Endothelial cell of umbilical vein (primary cell): ENCODE measurements at regions not wholly inside any gene's neighbourhood (a gene's known extent, or its start where the extent isn't known, plus 50 kb on each side); places are given as distances from the start of the nearest gene placed in this dataset.

ENCODE experiments used
- BruUV-seq: library from RNA; stranded (reverse); fragments of 400-500 nt; replicated peaks from 2 replicates; lab custom pipeline; 2021; lab: Mats Ljungman, UMichigan
- CTCF ChIA-PET: fragments of 300-600, 350-600 bp; sonication (Branson Sonifier 250); formaldehyde crosslinking; loops from one replicate; lab custom pipeline; 2021; ENCODE audit warnings: antibody characterized with exemption, inconsistent platforms; lab: Charles Lee
- POLR2A ChIA-PET: fragments of 300-600, 350-600 bp; sonication (Branson Sonifier 250); formaldehyde crosslinking; loops from one replicate; lab custom pipeline; 2021; ENCODE audit warnings: antibody characterized with exemption, inconsistent platforms; lab: Charles Lee
- DNase-seq: peaks from one replicate; pipeline ENCODE4 v3.0.0-alpha.2; 2011; ENCODE audit warnings: low read depth, low spot score
- FAIRE-seq: peaks from 2 replicates; lab custom pipeline; 2011; peaks lifted over from hg19 to GRCh38; lab: Jason Lieb, UNC
- H2AFZ ChIP-seq: 2 replicates; pipeline ENCODE4 v1.6.0; 2012; ENCODE audit warnings: low read depth, low read length, control low read depth, inconsistent platforms
- H3K27ac ChIP-seq: 2 replicates; pipeline ENCODE4 v1.5.1; 2011; ENCODE audit warnings: low read depth, mild to moderate bottlenecking, control low read depth, low read length, moderate library complexity; ENCODE audit not compliant: insufficient read depth
- H3K27me3 ChIP-seq, 2 experiments: 2 replicates each; pipeline versions ENCODE4 v1.6.0 to v1.6.1; 2011; ENCODE audit warnings: low read length in 2 of 2, mixed read lengths in 1 of 2; ENCODE audit not compliant: control insufficient read depth in 2 of 2, insufficient read depth in 2 of 2
- H3K36me3 ChIP-seq, 2 experiments: 2 replicates in 1 of 2; 3 replicates in 1 of 2; pipeline ENCODE4 v1.5.1; 2011; ENCODE audit warnings: low read length in 2 of 2, mild to moderate bottlenecking in 1 of 2, moderate library complexity in 1 of 2; ENCODE audit not compliant: control insufficient read depth in 2 of 2, insufficient read depth in 2 of 2; ENCODE audit errors: extremely low read depth in 1 of 2
- H3K4me1 ChIP-seq: 3 replicates; pipeline ENCODE4 v1.5.1; 2011; ENCODE audit warnings: mild to moderate bottlenecking, low read length; ENCODE audit not compliant: control insufficient read depth, insufficient read depth; ENCODE audit errors: extremely low read depth
- H3K4me2 ChIP-seq: 2 replicates; pipeline ENCODE4 v1.6.1; 2011; ENCODE audit warnings: low read length, control low read depth, mixed read lengths; ENCODE audit not compliant: insufficient read depth
- H3K4me3 ChIP-seq, 3 experiments: fragments of 200-600 bp in 1 of 3; sonication (generic), shearing (Covaris generic) in 1 of 3; replicated peaks in 1 of 3; 2 replicates each; pipeline ENCODE4 v1.5.1; 2011 to 2016; ENCODE audit warnings: control low read depth in 3 of 3, low read length in 3 of 3, mild to moderate bottlenecking in 2 of 3, inconsistent platforms in 1 of 3, low read depth in 1 of 3, moderate library complexity in 1 of 3; ENCODE audit not compliant: insufficient read depth in 1 of 3
- H3K79me2 ChIP-seq: 2 replicates; pipeline ENCODE4 v1.6.0; 2012; ENCODE audit warnings: low read length, inconsistent platforms; ENCODE audit not compliant: control insufficient read depth, insufficient read depth
- H3K9ac ChIP-seq: replicated peaks from 2 replicates; pipeline ENCODE3; 2011; ENCODE audit warnings: low read length, control low read depth; ENCODE audit not compliant: insufficient read depth; ENCODE audit errors: extremely low read depth
- H3K9me1 ChIP-seq: replicated peaks from 3 replicates; pipeline ENCODE4 v1.6.0; 2011; ENCODE audit warnings: mild to moderate bottlenecking, low read length; ENCODE audit not compliant: control insufficient read depth, insufficient read depth; ENCODE audit errors: extremely low read depth
- H3K9me3 ChIP-seq: replicated peaks from 2 replicates; pipeline ENCODE4 v1.5.1; 2012; ENCODE audit warnings: low read length, inconsistent platforms; ENCODE audit not compliant: control insufficient read depth, insufficient read depth
- H4K20me1 ChIP-seq: replicated peaks from 2 replicates; pipeline ENCODE3; 2011; ENCODE audit warnings: mild to moderate bottlenecking, low read length; ENCODE audit not compliant: control insufficient read depth, insufficient read depth; ENCODE audit errors: extremely low read depth
- EZH2 ChIP-seq: IDR thresholded peaks from 2 replicates; pipeline ENCODE4 v1.6.1; 2012; ENCODE audit warnings: borderline replicate concordance, low read depth, mild to moderate bottlenecking, moderate library complexity, low read length, inconsistent platforms; ENCODE audit not compliant: severe bottlenecking
- FOS ChIP-seq: IDR thresholded peaks from 2 replicates; pipeline ENCODE4 v1.6.1; 2011; ENCODE audit warnings: mild to moderate bottlenecking, low read length, moderate library complexity, borderline replicate concordance; ENCODE audit not compliant: insufficient read depth
- GATA2 ChIP-seq: IDR thresholded peaks from 2 replicates; pipeline ENCODE4 v1.7.0; 2011; ENCODE audit warnings: low read depth, mild to moderate bottlenecking, moderate library complexity, mixed read lengths, low read length; ENCODE audit not compliant: insufficient read length, insufficient read depth
- JUN ChIP-seq: IDR thresholded peaks from 2 replicates; pipeline ENCODE4 v1.6.1; 2011; ENCODE audit warnings: borderline replicate concordance, low read depth; ENCODE audit not compliant: insufficient read length, insufficient read depth
- MAX ChIP-seq: IDR thresholded peaks from 2 replicates; pipeline ENCODE4 v1.6.1; 2011; ENCODE audit not compliant: insufficient read depth, insufficient read length
- MYC ChIP-seq: IDR thresholded peaks from one replicate; pipeline ENCODE4 v1.6.1; 2011; ENCODE audit warnings: mild to moderate bottlenecking, low read depth, low read length
- POLR2A ChIP-seq: IDR thresholded peaks from 2 replicates; pipeline ENCODE4 v1.6.1; 2012; ENCODE audit warnings: low read depth, mild to moderate bottlenecking, control low read depth, low read length
- POLR2AphosphoS5 ChIP-seq: IDR thresholded peaks from 2 replicates; pipeline ENCODE4 v1.6.1; 2012; ENCODE audit warnings: low read depth, mild to moderate bottlenecking, control low read depth, low read length, moderate library complexity; ENCODE audit not compliant: insufficient read depth
- dilution Hi-C: fragments of 300-500 bp; cut with MboI; formaldehyde crosslinking; loops from one replicate; pipeline ENCODE4 v1.15.0; 2019; ENCODE audit warnings: low sequenced_read_pairs; ENCODE audit not compliant: extremely low pct_ligation_motif_present
- intact Hi-C: fragments of 100-400 bp; cut with micrococcal nuclease; formaldehyde crosslinking; loops from one replicate; pipeline ENCODE4 v1.10.0; 2022
- TF ChIP-seq, protein P1 (sequence below), 2 donors: IDR thresholded peaks; 1 replicate in 1 of 2; 2 replicates in 1 of 2; pipeline ENCODE4 v1.5.1; 2011; ENCODE audit warnings: low read length in 2 of 2, mild to moderate bottlenecking in 2 of 2, moderate library complexity in 2 of 2, control low read depth in 1 of 2, inconsistent platforms in 1 of 2, low read depth in 1 of 2; ENCODE audit not compliant: insufficient read depth in 1 of 2; ENCODE audit errors: extremely low read depth in 1 of 2

DNA sequence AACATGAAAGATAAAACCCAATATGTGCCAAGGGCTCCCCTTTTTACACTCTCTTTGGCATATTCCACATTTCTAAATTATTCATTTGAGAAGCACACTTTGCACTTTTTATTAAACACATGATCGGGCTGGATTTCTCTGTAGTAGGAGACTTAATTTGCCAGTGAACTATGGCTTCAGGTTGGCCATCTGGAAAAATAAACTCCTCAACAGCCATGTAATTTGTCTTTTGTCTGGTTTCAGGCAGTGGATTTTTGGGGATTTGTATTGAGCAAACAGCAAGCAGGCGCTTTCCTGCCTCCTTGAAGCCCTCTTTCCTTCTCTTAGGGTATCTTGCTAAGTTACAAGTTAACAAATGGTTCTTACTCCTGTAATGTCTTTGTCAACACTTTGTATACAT is 73.0 kb upstream of the DMRTA1 start:
- Histone ChIP-seq H3K9me1 (no peaks in the 10 kb centered on the region), H3K4me3 (no peak overlapping the region), H3K27ac (no peak overlapping the region), H3K79me2 (no peaks in the 10 kb centered on the region), H3K27me3 (no peaks in the 10 kb centered on the region), H3K9me3 (no peaks in the 10 kb centered on the region), H3K4me1 (no peaks in the 10 kb centered on the region), H3K4me2 (no peak overlapping the region), H3K36me3 (no peaks in the 10 kb centered on the region), H3K9ac (no peak overlapping the region), H2AFZ (no peak overlapping the region), H4K20me1 (no peaks in the 10 kb centered on the region)
- ChIA-PET CTCF (interaction anchor here (1.3 to 1.6 kb wide), 2 partner anchors 15 to 37 kb away, joined by 3 to 6 read pairs; no protein-coding TSS in a partner anchor), POLR2A (no interaction called here)
- no peak for FAIRE-seq
- BruUV-seq: no TSS peak
- intact Hi-C loops: no loop called here
- TF ChIP-seq JUN (no peak), MAX (no peak), EZH2 (no peak), POLR2AphosphoS5 (no peak), GATA2 (no peak), MYC (no peak), FOS (no peak), POLR2A (no peak)
- TF ChIP-seq, protein P1, sequence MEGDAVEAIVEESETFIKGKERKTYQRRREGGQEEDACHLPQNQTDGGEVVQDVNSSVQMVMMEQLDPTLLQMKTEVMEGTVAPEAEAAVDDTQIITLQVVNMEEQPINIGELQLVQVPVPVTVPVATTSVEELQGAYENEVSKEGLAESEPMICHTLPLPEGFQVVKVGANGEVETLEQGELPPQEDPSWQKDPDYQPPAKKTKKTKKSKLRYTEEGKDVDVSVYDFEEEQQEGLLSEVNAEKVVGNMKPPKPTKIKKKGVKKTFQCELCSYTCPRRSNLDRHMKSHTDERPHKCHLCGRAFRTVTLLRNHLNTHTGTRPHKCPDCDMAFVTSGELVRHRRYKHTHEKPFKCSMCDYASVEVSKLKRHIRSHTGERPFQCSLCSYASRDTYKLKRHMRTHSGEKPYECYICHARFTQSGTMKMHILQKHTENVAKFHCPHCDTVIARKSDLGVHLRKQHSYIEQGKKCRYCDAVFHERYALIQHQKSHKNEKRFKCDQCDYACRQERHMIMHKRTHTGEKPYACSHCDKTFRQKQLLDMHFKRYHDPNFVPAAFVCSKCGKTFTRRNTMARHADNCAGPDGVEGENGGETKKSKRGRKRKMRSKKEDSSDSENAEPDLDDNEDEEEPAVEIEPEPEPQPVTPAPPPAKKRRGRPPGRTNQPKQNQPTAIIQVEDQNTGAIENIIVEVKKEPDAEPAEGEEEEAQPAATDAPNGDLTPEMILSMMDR (IDR thresholded peaks at IDR 0.05; ENCODE audit: extremely low read depth in 1 of 2, insufficient read depth in 1 of 2, low read depth in 1 of 2, low read length in 2 of 2): no peak
- DNase-seq: no peak
- dilution Hi-C loops: no loop called here
